ENCODE measurements at regions not wholly inside any gene's neighbourhood (a gene's known extent, or its start where the extent isn't known, plus 50 kb on each side); places are given as distances from the start of the nearest gene placed in this dataset.

- DNase-seq (ENCODE audit: extremely low read depth in 1 of 2, low read depth in 1 of 2) = no peak
Observed at GRCh38 chr3:187994221-187995042, 159.5 kb upstream of the LPP start.

- DNase-seq (ENCODE audit: extremely low read depth in 1 of 2, low read depth in 1 of 2) = no peak
Observed at GRCh38 chr3:187995043-187995400, 158.9 kb upstream of the LPP start.

DNA sequence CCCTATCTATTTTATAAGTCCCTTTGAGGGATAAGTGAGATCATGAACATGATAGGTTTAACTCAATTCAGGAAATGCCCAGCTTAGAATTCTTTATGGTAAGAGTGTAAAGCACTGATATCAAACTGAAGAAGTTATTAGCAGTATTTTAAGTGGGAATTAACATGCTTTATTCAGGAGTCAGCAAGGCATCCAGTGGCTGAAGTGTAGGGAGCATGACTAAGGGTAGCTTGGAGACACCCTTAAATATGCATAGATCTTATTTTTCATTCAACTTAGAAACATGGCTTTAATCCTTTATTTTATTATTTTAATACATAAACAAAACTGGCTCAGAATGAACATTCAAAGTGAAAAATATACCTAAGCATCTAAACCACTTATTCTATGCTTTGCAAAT lies 158.3 kb upstream of the LPP start:
- DNase-seq (ENCODE audit: extremely low read depth in 1 of 2, low read depth in 1 of 2) = no peak

- DNase-seq (ENCODE audit: extremely low read depth in 1 of 2, low read depth in 1 of 2) = no peak
Observed at GRCh38 chr3:187996609-187997008, 157.3 kb upstream of the LPP start.

DNA sequence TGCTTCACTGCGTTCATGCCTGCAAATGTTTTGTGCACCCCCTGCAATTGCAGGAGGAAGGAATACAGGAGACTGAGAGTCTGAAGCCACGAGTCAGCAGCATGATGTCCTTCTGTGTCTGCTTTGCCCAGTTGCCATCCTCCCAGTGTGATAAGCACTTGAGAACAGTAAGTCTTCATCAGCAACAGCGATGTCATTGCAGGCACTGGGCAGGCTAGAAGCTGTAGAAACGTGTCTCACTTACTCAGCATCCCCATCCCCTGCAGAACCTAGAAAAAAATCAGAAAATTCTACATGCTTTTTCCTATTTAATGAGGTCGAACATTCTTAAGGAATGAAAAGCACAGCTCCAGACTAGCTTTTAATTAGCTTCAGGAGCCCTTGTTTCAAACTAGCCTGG lies 156.5 kb upstream of the LPP start:
- no peak for DNase-seq (ENCODE audit: extremely low read depth in 1 of 2, low read depth in 1 of 2)

DNA sequence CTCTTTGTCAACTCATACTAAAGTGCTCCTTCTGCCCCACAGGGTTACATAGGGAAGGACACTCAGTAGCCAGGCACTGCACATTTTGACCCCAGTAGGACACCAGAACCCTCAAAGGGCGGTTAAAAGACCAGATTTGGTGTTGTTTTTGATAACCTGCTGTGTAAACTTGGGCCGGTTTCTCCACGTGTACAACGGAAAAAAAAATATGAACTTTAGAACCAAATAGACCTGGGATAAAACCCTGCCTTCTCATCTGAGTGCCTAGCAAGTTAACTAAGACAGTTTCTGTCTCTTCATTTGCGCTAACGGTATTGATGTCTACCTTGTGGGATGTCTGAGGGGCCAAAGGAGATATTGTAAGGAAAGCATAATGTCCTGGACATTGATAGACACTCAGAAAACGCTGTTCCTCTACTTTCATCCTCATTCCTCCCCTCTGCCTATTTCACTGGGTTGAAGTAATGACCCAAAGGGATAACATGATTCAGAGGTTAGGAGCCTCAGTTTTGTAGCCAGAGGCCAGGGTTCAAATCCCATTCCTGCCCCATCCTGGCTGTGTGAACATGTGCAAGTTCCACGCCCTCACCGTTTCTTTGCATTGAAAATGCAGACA lies 155.9 kb upstream of the LPP start:
- DNase-seq (ENCODE audit: extremely low read depth in 1 of 2, low read depth in 1 of 2) = no peak

GRCh38 chr3:187998611-187999010 lies 155.3 kb upstream of the LPP start:
- DNase-seq (ENCODE audit: extremely low read depth in 1 of 2, low read depth in 1 of 2) = no peak

- peak in 1 of 2 donors; percentile 8 for DNase-seq (ENCODE audit: extremely low read depth in 1 of 2, low read depth in 1 of 2)
Observed at GRCh38 chr3:187999821-188000220, 154.1 kb upstream of the LPP start.

DNA sequence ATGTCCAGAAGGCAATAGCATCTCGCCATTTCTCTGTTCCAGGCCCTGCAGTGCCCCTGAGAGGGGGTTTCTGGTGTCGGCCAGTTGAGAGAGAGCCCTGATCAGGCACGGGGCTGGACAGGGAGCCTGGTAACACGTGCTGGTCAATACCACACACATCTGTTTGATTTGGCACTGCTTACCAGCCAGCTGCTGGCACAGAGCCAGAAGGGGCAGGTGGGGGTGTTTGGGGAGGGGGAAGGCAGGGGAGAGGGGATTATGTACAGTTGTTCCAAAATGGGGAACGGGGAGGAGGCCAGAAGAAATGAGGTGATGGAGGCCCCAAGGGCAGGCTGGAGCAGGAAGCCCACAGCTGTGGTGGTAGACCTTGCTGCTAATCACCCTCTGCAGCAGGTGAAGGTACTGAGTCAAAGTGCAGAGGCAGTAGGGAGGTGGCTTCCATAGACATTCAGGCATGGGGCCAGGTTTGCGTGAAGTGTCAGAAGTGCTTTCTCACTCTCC lies 153.5 kb upstream of the LPP start:
- DNase-seq (ENCODE audit: extremely low read depth in 1 of 2, low read depth in 1 of 2) = peak in 1 of 2 donors; percentile 1

DNA sequence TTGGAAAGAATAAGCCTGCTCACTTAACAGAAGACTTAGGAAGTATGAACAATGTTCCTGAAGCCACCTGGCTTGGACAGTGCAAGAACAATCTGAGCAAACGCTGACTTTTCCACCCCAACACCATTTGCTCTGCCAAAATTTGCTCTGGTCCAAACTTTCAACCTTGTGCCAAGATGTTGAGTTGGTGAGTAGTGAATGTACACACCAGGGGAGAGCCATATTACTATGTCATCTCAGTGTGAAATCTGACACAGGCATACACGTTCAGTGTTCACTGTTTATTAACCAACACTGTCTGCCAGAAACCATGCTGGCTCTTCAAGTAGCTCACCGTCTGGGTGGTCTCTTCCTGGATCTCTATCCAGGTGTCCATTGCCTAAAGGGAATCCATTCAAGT lies 152.9 kb upstream of the LPP start:
- no peak for DNase-seq (ENCODE audit: extremely low read depth in 1 of 2, low read depth in 1 of 2)

DNA sequence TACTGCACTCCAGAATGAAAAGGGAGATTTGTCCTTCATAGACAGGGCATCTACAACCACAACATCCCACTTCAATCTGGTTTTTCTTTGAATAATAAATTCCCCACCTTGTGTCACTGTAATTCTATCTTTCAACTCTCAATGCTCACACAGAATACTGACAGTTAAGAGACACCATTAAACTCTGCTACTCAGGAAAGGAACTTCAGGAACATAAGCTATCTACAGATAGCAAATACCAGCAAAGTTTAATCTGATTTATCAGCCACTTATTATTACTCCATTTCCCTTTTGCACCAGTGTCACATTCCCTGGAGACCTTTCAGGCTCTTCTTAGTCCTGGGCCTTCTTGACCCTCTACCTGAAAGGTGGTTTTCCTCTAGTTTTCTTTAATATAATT lies 152.0 kb upstream of the LPP start:
- no peak for DNase-seq (ENCODE audit: extremely low read depth in 1 of 2, low read depth in 1 of 2)

- no peak for DNase-seq (ENCODE audit: extremely low read depth in 1 of 2, low read depth in 1 of 2)
Observed at GRCh38 chr3:188002626-188003138, 151.3 kb upstream of the LPP start.

DNA sequence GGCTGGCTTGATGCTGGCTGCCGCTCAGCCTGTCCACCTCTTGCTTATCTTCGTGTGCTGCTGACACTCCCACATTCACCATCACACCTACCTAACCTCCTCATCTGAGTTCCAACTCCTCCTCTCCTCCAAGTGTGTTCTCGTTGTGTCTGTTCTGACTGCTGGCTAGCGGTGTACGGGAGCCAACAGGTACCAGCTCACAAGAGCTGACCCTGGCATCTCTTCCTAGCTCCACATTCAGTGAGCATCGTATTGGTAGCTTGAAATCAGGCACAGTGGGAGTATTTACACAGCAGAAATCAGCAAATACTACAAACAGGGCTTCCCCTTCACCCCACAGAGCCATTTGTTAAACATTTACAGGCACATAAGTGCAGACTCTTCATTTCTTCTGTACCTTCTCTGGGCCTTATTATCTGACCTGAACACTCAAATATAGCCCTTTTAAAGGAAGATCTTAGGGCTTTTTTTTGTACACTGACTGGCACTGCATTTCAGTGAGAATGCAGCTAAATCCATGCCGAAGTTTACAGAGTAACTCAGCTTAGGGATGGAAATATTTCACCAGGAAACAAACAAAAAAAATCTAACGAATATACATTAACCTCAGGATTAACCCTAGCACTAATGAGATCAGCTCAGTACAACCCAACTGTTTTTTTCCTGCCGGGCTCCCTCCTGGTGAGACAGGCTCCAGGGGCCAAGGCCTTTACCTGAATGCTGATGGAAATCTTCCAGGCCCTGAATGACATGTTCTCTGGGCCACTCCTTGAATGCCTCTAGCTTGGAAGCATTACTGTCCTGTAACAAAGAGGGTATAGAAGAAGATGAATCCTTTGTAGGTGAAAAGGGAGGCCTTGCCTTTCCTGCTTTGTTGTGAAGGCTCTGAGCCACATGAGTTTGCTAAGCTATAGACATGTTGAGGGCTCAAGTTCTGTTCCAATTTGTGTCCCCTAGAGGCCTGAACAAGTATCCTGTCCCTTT lies 150.5 kb upstream of the LPP start:
- DNase-seq (ENCODE audit: extremely low read depth in 1 of 2, low read depth in 1 of 2) = no peak

GRCh38 chr3:188006726-188007393 lies 147.1 kb upstream of the LPP start:
- DNase-seq (ENCODE audit: extremely low read depth in 1 of 2, low read depth in 1 of 2) = no peak

- no peak for DNase-seq (ENCODE audit: extremely low read depth in 1 of 2, low read depth in 1 of 2)
Observed at GRCh38 chr3:188007897-188008296, 146.1 kb upstream of the LPP start.

GRCh38 chr3:188008582-188009213 lies 145.3 kb upstream of the LPP start:
- no peak for DNase-seq (ENCODE audit: extremely low read depth in 1 of 2, low read depth in 1 of 2)

DNA sequence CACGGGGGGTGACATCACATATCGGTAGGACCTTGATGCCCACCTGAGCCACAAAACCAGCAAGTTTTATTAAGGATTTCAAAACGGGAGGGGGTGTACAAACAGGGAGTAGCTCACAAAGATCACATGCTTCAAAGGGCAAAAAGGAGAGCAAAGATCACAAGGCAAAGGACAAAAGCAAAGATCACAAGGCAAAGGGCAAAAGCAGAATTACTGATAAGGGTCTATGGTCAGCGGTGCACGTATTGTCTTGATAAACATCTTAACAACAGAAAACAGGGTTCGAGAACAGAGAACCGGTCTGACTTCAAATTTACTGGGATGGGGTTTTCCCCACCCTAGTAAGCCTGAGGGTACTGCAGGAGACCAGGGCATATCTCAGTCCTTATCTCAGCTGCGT lies 143.5 kb upstream of the LPP start:
- DNase-seq (ENCODE audit: extremely low read depth in 1 of 2, low read depth in 1 of 2) = no peak

- DNase-seq (ENCODE audit: extremely low read depth in 1 of 2, low read depth in 1 of 2) = no peak
Observed at GRCh38 chr3:188019727-188020126, 134.2 kb upstream of the LPP start.

GRCh38 chr3:188021041-188021440 lies 132.9 kb upstream of the LPP start:
- no peak for DNase-seq (ENCODE audit: extremely low read depth in 1 of 2, low read depth in 1 of 2)

GRCh38 chr3:188021502-188022040 lies 132.4 kb upstream of the LPP start:
- DNase-seq (ENCODE audit: extremely low read depth in 1 of 2, low read depth in 1 of 2) = no peak

Data from stimulated activated CD8-positive, alpha-beta memory T cell treated with anti-CD3 and anti-CD28 coated beads, Interleukin-7, amount 100 ng/mL, for 48 hours (primary cell).